DMS 273 (cell line): ENCODE measurements at regions not wholly inside any gene's neighbourhood (a gene's known extent, or its start where the extent isn't known, plus 50 kb on each side); places are given as distances from the start of the nearest gene placed in this dataset.
"Not testable (repeated sequence)": the region's sequence is repeated elsewhere in the genome, so short reads cannot be mapped to it uniquely, and the experiment has no call there.

Experiments
- DNase-seq: peaks from one replicate; lab custom pipeline; 2025; ENCODE audit not compliant: unreplicated experiment; lab: John Stamatoyannopoulos, UW

GRCh38 chr5:125914471-125914870 is 508.7 kb upstream of the GRAMD2B start:
- DNase-seq = no peak

GRCh38 chr5:125923958-125924357 is 499.3 kb upstream of the GRAMD2B start:
- DNase-seq = not testable (repeated sequence)

GRCh38 chr5:125926172-125926571 is 497.0 kb upstream of the GRAMD2B start:
- DNase-seq = no peak

- DNase-seq = no peak
These were observed 494.5 kb upstream of the GRAMD2B start for GRCh38 chr5:125928663-125929062.

- no peak for DNase-seq
These were observed 473.1 kb upstream of the GRAMD2B start for GRCh38 chr5:125950012-125950615.

- no peak for DNase-seq
These were observed 462.1 kb upstream of the GRAMD2B start for GRCh38 chr5:125961150-125961549.

GRCh38 chr5:125965577-125965976 is 457.6 kb upstream of the GRAMD2B start:
- DNase-seq = no peak

- no peak for DNase-seq
These were observed 455.6 kb upstream of the GRAMD2B start for GRCh38 chr5:125967576-125967975.

- no peak for DNase-seq
These were observed 454.0 kb upstream of the GRAMD2B start for GRCh38 chr5:125969011-125969813.

GRCh38 chr5:125969814-125970171 is 453.4 kb upstream of the GRAMD2B start:
- DNase-seq = no peak

- DNase-seq = no peak
These were observed 452.4 kb upstream of the GRAMD2B start for GRCh38 chr5:125970631-125971307.

GRCh38 chr5:125972706-125973105 is 450.5 kb upstream of the GRAMD2B start:
- DNase-seq = no peak

GRCh38 chr5:125974679-125975078 is 448.5 kb upstream of the GRAMD2B start:
- no peak for DNase-seq

GRCh38 chr5:125976421-125977000 is 446.7 kb upstream of the GRAMD2B start:
- no peak for DNase-seq

GRCh38 chr5:125978015-125978414 is 445.2 kb upstream of the GRAMD2B start:
- DNase-seq = no peak

- DNase-seq = no peak
These were observed 443.6 kb upstream of the GRAMD2B start for GRCh38 chr5:125979636-125980035.

GRCh38 chr5:125981016-125981415 is 442.2 kb upstream of the GRAMD2B start:
- DNase-seq = no peak

- DNase-seq = no peak
These were observed 435.4 kb upstream of the GRAMD2B start for GRCh38 chr5:125987677-125988255.

- no peak for DNase-seq
These were observed 431.2 kb upstream of the GRAMD2B start for GRCh38 chr5:125992050-125992449.

GRCh38 chr5:125999271-126000030 is 423.8 kb upstream of the GRAMD2B start:
- DNase-seq = not testable (repeated sequence)

GRCh38 chr5:126000507-126000906 is 422.7 kb upstream of the GRAMD2B start:
- no peak for DNase-seq
